Left ventricle myocardium inferior (tissue), 1 donor: ENCODE measurements at regions not wholly inside any gene's neighbourhood (a gene's known extent, or its start where the extent isn't known, plus 50 kb on each side); places are given as distances from the start of the nearest gene placed in this dataset.

Experiments used
- DNase-seq: peaks from one replicate; pipeline ENCODE4 v3.0.0-alpha.2; 2020
- H3K27ac ChIP-seq: fragments of 200-600 bp; replicated peaks from 2 replicates; pipeline ENCODE4 v1.8.0; 2021
- H3K27me3 ChIP-seq: fragments of 200-600 bp; 2 replicates; pipeline ENCODE4 v1.8.0; 2021; ENCODE audit warnings: low read depth
- H3K36me3 ChIP-seq: fragments of 200-600 bp; 2 replicates; pipeline ENCODE4 v1.8.0; 2021
- H3K4me1 ChIP-seq: fragments of 200-600 bp; 2 replicates; pipeline ENCODE4 v1.8.0; 2021
- H3K4me3 ChIP-seq: fragments of 200-600 bp; 2 replicates; pipeline ENCODE4 v1.8.0; 2021; ENCODE audit warnings: mild to moderate bottlenecking, moderate library complexity
- H3K9me3 ChIP-seq: fragments of 200-600 bp; replicated peaks from 2 replicates; pipeline ENCODE4 v1.8.0; 2021
- intact Hi-C: fragments of 100-400 bp; cut with micrococcal nuclease; formaldehyde crosslinking; loops from one replicate; pipeline ENCODE4 v1.11.0; 2022
- TF ChIP-seq, protein P1 (sequence below): fragments of 200-600 bp; IDR thresholded peaks from 2 replicates; pipeline ENCODE4 v1.8.0; 2021; ENCODE audit warnings: antibody characterized with exemption, mild to moderate bottlenecking, borderline replicate concordance
- donor health status: DM: no; HTN: yes; CAD: no; lungs with severe emphysema.

- no peak for DNase-seq
- Histone ChIP-seq H3K4me1 (no peaks in the 10 kb centered on the region), H3K36me3 (no peaks in the 10 kb centered on the region), H3K27ac (no peak overlapping the region), H3K27me3 (peaks cover 25% of the 10 kb centered on the region), H3K4me3 (no peak overlapping the region), H3K9me3 (no peaks in the 10 kb centered on the region)
- intact Hi-C loops = no loop called here
- TF ChIP-seq, protein P1, sequence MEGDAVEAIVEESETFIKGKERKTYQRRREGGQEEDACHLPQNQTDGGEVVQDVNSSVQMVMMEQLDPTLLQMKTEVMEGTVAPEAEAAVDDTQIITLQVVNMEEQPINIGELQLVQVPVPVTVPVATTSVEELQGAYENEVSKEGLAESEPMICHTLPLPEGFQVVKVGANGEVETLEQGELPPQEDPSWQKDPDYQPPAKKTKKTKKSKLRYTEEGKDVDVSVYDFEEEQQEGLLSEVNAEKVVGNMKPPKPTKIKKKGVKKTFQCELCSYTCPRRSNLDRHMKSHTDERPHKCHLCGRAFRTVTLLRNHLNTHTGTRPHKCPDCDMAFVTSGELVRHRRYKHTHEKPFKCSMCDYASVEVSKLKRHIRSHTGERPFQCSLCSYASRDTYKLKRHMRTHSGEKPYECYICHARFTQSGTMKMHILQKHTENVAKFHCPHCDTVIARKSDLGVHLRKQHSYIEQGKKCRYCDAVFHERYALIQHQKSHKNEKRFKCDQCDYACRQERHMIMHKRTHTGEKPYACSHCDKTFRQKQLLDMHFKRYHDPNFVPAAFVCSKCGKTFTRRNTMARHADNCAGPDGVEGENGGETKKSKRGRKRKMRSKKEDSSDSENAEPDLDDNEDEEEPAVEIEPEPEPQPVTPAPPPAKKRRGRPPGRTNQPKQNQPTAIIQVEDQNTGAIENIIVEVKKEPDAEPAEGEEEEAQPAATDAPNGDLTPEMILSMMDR = no peak
Observed at GRCh38 chr11:115103921-115104320, 400.3 kb downstream of the CADM1 start.

- TF ChIP-seq, protein P1 = no peak
- Histone ChIP-seq H3K4me1 (no peaks in the 10 kb centered on the region), H3K9me3 (no peaks in the 10 kb centered on the region), H3K27me3 (peaks cover 25% of the 10 kb centered on the region), H3K36me3 (no peaks in the 10 kb centered on the region), H3K4me3 (no peak overlapping the region), H3K27ac (no peak overlapping the region)
- DNase-seq = no peak
- intact Hi-C loops = no loop called here
Observed at GRCh38 chr11:115104851-115105453, 399.3 kb downstream of the CADM1 start.

- Histone ChIP-seq H3K27me3 (peaks cover 8% of the 10 kb centered on the region), H3K27ac (no peak overlapping the region), H3K4me3 (no peak overlapping the region), H3K4me1 (no peaks in the 10 kb centered on the region), H3K36me3 (no peaks in the 10 kb centered on the region), H3K9me3 (no peaks in the 10 kb centered on the region)
- TF ChIP-seq, protein P1 = no peak
- DNase-seq = no peak
- intact Hi-C loops = no loop called here
Observed at GRCh38 chr11:115111066-115111465, 393.1 kb downstream of the CADM1 start.

- Histone ChIP-seq H3K27ac (no peak overlapping the region), H3K4me3 (no peak overlapping the region), H3K9me3 (no peaks in the 10 kb centered on the region), H3K27me3 (no peaks in the 10 kb centered on the region), H3K36me3 (no peaks in the 10 kb centered on the region), H3K4me1 (no peaks in the 10 kb centered on the region)
- DNase-seq = no peak
- TF ChIP-seq, protein P1 = no peak
- intact Hi-C loops = no loop called here
Observed at GRCh38 chr11:115112754-115113153, 391.5 kb downstream of the CADM1 start.

DNA sequence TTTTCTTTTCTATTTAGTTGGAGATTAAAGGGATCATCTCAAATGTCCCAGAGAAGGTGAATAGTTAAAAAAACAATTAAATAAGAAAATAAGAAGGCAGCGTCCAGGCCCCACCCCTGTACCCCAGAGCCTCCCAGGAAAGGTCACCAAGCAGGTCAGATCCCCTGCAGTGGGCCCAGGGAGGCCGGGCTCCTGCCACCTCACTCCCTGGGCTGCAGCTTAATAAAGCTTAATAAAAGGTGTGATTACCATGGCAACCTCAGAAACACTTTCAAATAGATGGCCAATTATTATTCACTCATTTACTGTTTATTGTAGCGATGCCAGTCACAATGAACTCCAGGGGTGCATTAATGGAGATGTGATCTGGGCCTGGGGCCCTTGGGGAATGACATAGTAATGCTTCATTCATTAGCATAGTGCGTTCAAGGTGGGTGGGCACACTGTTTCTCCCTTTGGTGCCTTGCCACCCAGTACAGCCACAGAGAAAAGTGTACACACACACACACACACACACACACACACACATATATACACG lies 386.2 kb downstream of the CADM1 start:
- Histone ChIP-seq H3K4me1 (no peaks in the 10 kb centered on the region), H3K36me3 (no peaks in the 10 kb centered on the region), H3K27me3 (peaks cover 29% of the 10 kb centered on the region), H3K4me3 (no peak overlapping the region), H3K9me3 (no peaks in the 10 kb centered on the region), H3K27ac (no peak overlapping the region)
- intact Hi-C loops = no loop called here
- TF ChIP-seq, protein P1 = no peak
- DNase-seq = no peak
